H1 (cell line): ENCODE measurements at regions not wholly inside any gene's neighbourhood (a gene's known extent, or its start where the extent isn't known, plus 50 kb on each side); places are given as distances from the start of the nearest gene placed in this dataset.

Experiments used
- CTCF ChIA-PET: fragments of 300-600 bp; sonication (Branson Sonifier 250); formaldehyde crosslinking; loops from one replicate; lab custom pipeline; 2021; ENCODE audit not compliant: partially characterized antibody; lab: Charles Lee
- POLR2A ChIA-PET: fragments of 300-600 bp; sonication (Branson Sonifier 250); formaldehyde crosslinking; loops from one replicate; lab custom pipeline; 2021; ENCODE audit warnings: inconsistent platforms; ENCODE audit not compliant: partially characterized antibody; lab: Charles Lee
- DNase-seq, 2 experiments: peaks; one replicate each; pipeline versions ENCODE4 v3.0.0 to v3.0.0-alpha.2; 2010 to 2022; ENCODE audit warnings: low spot score in 2 of 2, low read depth in 1 of 2, mixed read lengths in 1 of 2
- FAIRE-seq: peaks from 2 replicates; lab custom pipeline; 2011; peaks lifted over from hg19 to GRCh38; lab: Jason Lieb, UNC
- H2AFZ ChIP-seq: 2 replicates; pipeline ENCODE4 v1.8.1; 2012; ENCODE audit warnings: low read length, inconsistent platforms
- H2AK5ac ChIP-seq: 2 replicates; pipeline ENCODE4 v1.6.1; 2013; ENCODE audit warnings: low read depth, low read length
- H2BK120ac ChIP-seq: replicated peaks from 2 replicates; pipeline ENCODE3; 2013; ENCODE audit warnings: low read depth, low read length, inconsistent platforms
- H2BK12ac ChIP-seq: 2 replicates; pipeline ENCODE4 v1.6.1; 2013; ENCODE audit warnings: low read depth, low read length
- H2BK15ac ChIP-seq: 2 replicates; pipeline ENCODE4 v1.6.1; 2013; ENCODE audit warnings: low read length
- H2BK20ac ChIP-seq: 2 replicates; pipeline ENCODE4 v1.6.1; 2013; ENCODE audit warnings: low read length
- H2BK5ac ChIP-seq: 2 replicates; pipeline ENCODE4 v1.6.1; 2013; ENCODE audit warnings: low read depth, low read length
- H3K14ac ChIP-seq: 2 replicates; pipeline ENCODE4 v1.6.1; 2013; ENCODE audit warnings: inconsistent platforms; ENCODE audit not compliant: insufficient read length
- H3K18ac ChIP-seq: 2 replicates; pipeline ENCODE4 v1.6.1; 2013; ENCODE audit warnings: low read length; ENCODE audit errors: extremely low read depth
- H3K23ac ChIP-seq: 2 replicates; pipeline ENCODE4 v1.6.1; 2013; ENCODE audit warnings: inconsistent platforms; ENCODE audit not compliant: insufficient read length
- H3K23me2 ChIP-seq: 2 replicates; pipeline ENCODE4 v1.6.1; 2013; ENCODE audit warnings: low read depth, low read length
- H3K27ac ChIP-seq: 2 replicates; pipeline ENCODE4 v1.6.1; 2011; ENCODE audit warnings: low read depth, low read length, inconsistent platforms
- H3K27me3 ChIP-seq, 4 experiments: replicated peaks in 1 of 4; 1 replicate in 1 of 4; 2 replicates in 3 of 4; pipeline versions ENCODE4 v1.6.1 to v1.8.1; 2011 to 2013; ENCODE audit warnings: low read length in 3 of 4, mild to moderate bottlenecking in 3 of 4, inconsistent platforms in 2 of 4, mixed read lengths in 2 of 4, moderate library complexity in 1 of 4; ENCODE audit not compliant: control insufficient read depth in 3 of 4, insufficient read depth in 3 of 4; ENCODE audit errors: extremely low read depth in 1 of 4
- H3K36me3 ChIP-seq, 4 experiments: 2 replicates each; pipeline versions ENCODE4 v1.6.1 to v1.8.1; 2011 to 2013; ENCODE audit warnings: mild to moderate bottlenecking in 4 of 4, low read length in 3 of 4, moderate library complexity in 2 of 4, control low read depth in 1 of 4, inconsistent platforms in 1 of 4; ENCODE audit not compliant: insufficient read depth in 4 of 4, control insufficient read depth in 2 of 4
- H3K4ac ChIP-seq: replicated peaks from 2 replicates; pipeline ENCODE3; 2013; ENCODE audit warnings: low read length, low read depth, mixed read lengths, inconsistent platforms; ENCODE audit not compliant: insufficient read length
- H3K4me1 ChIP-seq, 4 experiments: replicated peaks in 1 of 4; 1 replicate in 1 of 4; 2 replicates in 3 of 4; pipeline versions ENCODE4 v1.6.1 to v1.8.1; 2011 to 2013; ENCODE audit warnings: low read length in 3 of 4, inconsistent platforms in 2 of 4, mixed read lengths in 1 of 4; ENCODE audit not compliant: insufficient read depth in 4 of 4, control insufficient read depth in 3 of 4
- H3K4me2 ChIP-seq, 2 experiments: 2 replicates each; pipeline versions ENCODE4 v1.6.1 to v1.8.1; 2011 to 2013; ENCODE audit warnings: low read depth in 2 of 2, low read length in 2 of 2, control low read depth in 1 of 2, inconsistent platforms in 1 of 2, mild to moderate bottlenecking in 1 of 2; ENCODE audit not compliant: insufficient read depth in 1 of 2
- H3K4me3 ChIP-seq, 4 experiments: fragments of 200-600, 300-600 bp in 1 of 4; sonication (generic), shearing (Covaris generic), sonication (Bioruptor Twin) in 1 of 4; 2 replicates each; pipeline versions ENCODE4 v1.5.1 to v1.8.1; 2011 to 2016; ENCODE audit warnings: low read length in 4 of 4, low read depth in 3 of 4, control low read depth in 2 of 4, inconsistent platforms in 2 of 4, mild to moderate bottlenecking in 2 of 4, mixed read lengths in 1 of 4, moderate library complexity in 1 of 4; ENCODE audit not compliant: insufficient read depth in 2 of 4; ENCODE audit errors: extremely low read depth in 1 of 4
- H3K56ac ChIP-seq: replicated peaks from 2 replicates; pipeline ENCODE3; 2013; ENCODE audit warnings: low read depth, mild to moderate bottlenecking, mixed read lengths, low read length, inconsistent platforms; ENCODE audit not compliant: insufficient read length
- H3K79me1 ChIP-seq: 2 replicates; pipeline ENCODE4 v1.6.1; 2013; ENCODE audit warnings: low read depth, low read length, control low read depth
- H3K79me2 ChIP-seq, 2 experiments: 2 replicates each; pipeline versions ENCODE4 v1.6.1 to v1.8.1; 2012 to 2013; ENCODE audit warnings: low read length in 2 of 2, mild to moderate bottlenecking in 2 of 2, inconsistent platforms in 1 of 2; ENCODE audit not compliant: insufficient read depth in 2 of 2, control insufficient read depth in 1 of 2
- H3K9ac ChIP-seq, 4 experiments: replicated peaks in 1 of 4; 1 replicate in 1 of 4; 2 replicates in 3 of 4; pipeline versions ENCODE4 v1.6.1 to v1.8.1; 2011 to 2013; ENCODE audit warnings: low read depth in 3 of 4, low read length in 3 of 4, control low read depth in 2 of 4, mild to moderate bottlenecking in 2 of 4, moderate library complexity in 2 of 4, inconsistent platforms in 1 of 4; ENCODE audit errors: extremely low read depth in 1 of 4
- H3K9me3 ChIP-seq, 2 experiments: 2 replicates each; pipeline versions ENCODE4 v1.6.1 to v1.8.1; 2012 to 2013; ENCODE audit warnings: mild to moderate bottlenecking in 2 of 2, moderate library complexity in 2 of 2, control low read depth in 1 of 2, inconsistent platforms in 1 of 2, low read depth in 1 of 2, low read length in 1 of 2, mixed read lengths in 1 of 2; ENCODE audit not compliant: insufficient read depth in 2 of 2
- H4K20me1 ChIP-seq, 2 experiments: replicated peaks in 1 of 2; 2 replicates each; pipeline versions ENCODE3 to v1.8.1; 2011 to 2013; ENCODE audit warnings: inconsistent platforms in 2 of 2, low read length in 2 of 2, mild to moderate bottlenecking in 1 of 2; ENCODE audit not compliant: insufficient read depth in 2 of 2, control insufficient read depth in 1 of 2
- H4K5ac ChIP-seq: 2 replicates; pipeline ENCODE4 v1.6.1; 2013; ENCODE audit warnings: low read length, low read depth, mixed read lengths, inconsistent platforms; ENCODE audit not compliant: insufficient read length
- H4K8ac ChIP-seq: 2 replicates; pipeline ENCODE4 v1.8.0; 2013; ENCODE audit warnings: mild to moderate bottlenecking, moderate library complexity, low read length, inconsistent platforms; ENCODE audit not compliant: insufficient read depth; ENCODE audit errors: extremely low read depth
- H4K91ac ChIP-seq: replicated peaks from 2 replicates; pipeline ENCODE3; 2013; ENCODE audit warnings: low read length, mixed read lengths, inconsistent platforms; ENCODE audit not compliant: insufficient read length
- CHD2 ChIP-seq: IDR thresholded peaks from 2 replicates; pipeline ENCODE4 v1.6.1; 2012; ENCODE audit warnings: low read length, improper control_type of control experiment
- GTF2F1 ChIP-seq: IDR thresholded peaks from 2 replicates; pipeline ENCODE4 v1.6.1; 2012; ENCODE audit warnings: low read depth, low read length, improper control_type of control experiment, borderline replicate concordance
- HDAC6 ChIP-seq: IDR thresholded peaks from one replicate; pipeline ENCODE4 v1.7.1; 2012; ENCODE audit warnings: low read depth, mild to moderate bottlenecking, inconsistent platforms, low read length, moderate library complexity
- KDM5A ChIP-seq: fragments of 200-600 bp; IDR thresholded peaks from 2 replicates; pipeline ENCODE4 v1.7.1; 2012; ENCODE audit warnings: mild to moderate bottlenecking, low read length, inconsistent platforms, mixed read lengths
- RNF2 ChIP-seq: fragments of 200-900, 300-1000 bp; sonication (generic); IDR thresholded peaks from 2 replicates; pipeline ENCODE4 v1.7.1; 2016; ENCODE audit warnings: borderline replicate concordance, low read depth, mild to moderate bottlenecking, antibody characterized with exemption, low read length; ENCODE audit not compliant: poor library complexity, severe bottlenecking; ENCODE audit errors: missing control alignments
- SIX5 ChIP-seq: IDR thresholded peaks from 2 replicates; pipeline ENCODE4 v1.6.1; 2011; ENCODE audit warnings: mild to moderate bottlenecking, low read depth, low read length
- SP4 ChIP-seq: IDR thresholded peaks from 2 replicates; pipeline ENCODE4 v1.6.1; 2012; ENCODE audit warnings: low read length, inconsistent platforms
- SRF ChIP-seq: IDR thresholded peaks from 2 replicates; pipeline ENCODE4 v1.6.1; 2011; ENCODE audit warnings: mild to moderate bottlenecking, low read depth, low read length, moderate library complexity
- TAF1 ChIP-seq: IDR thresholded peaks from 2 replicates; pipeline ENCODE4 v1.6.1; 2011; ENCODE audit warnings: mild to moderate bottlenecking, low read depth, low read length
- TBP ChIP-seq: IDR thresholded peaks from 2 replicates; pipeline ENCODE4 v1.6.1; 2011; ENCODE audit warnings: low read depth, low read length, improper control_type of control experiment
- WGBS, 2 experiments: shearing (Covaris generic) in 1 of 2; methylation state at CpG; one replicate each; pipeline versions ENCODE4 v1.1.6 to v1.1.7; 2013 to 2015; ENCODE audit warnings: low lambda C conversion rate in 2 of 2, mixed read lengths in 2 of 2, inconsistent platforms in 1 of 2, low coverage in 1 of 2, missing lambda C conversion rate in 1 of 2; ENCODE audit not compliant: insufficient replicate concordance in 2 of 2, insufficient coverage in 1 of 2, insufficient read length in 1 of 2; ENCODE audit errors: extremely low coverage in 1 of 2, missing lambda C conversion rate in 1 of 2; 5-methylcytosine and 5-hydroxymethylcytosine counted together
- TF ChIP-seq, protein P1 (sequence below): IDR thresholded peaks from 2 replicates; pipeline ENCODE4 v1.6.1; 2011; ENCODE audit warnings: low read length, improper control_type of control experiment
- TF ChIP-seq, protein P2 (sequence below), 3 experiments: IDR thresholded peaks; 1 replicate in 2 of 3; 2 replicates in 1 of 3; pipeline versions ENCODE4 v1.5.1 to v1.6.1; 2011; ENCODE audit warnings: low read length in 3 of 3, mild to moderate bottlenecking in 3 of 3, inconsistent platforms in 2 of 3, low read depth in 1 of 3, moderate library complexity in 1 of 3; ENCODE audit not compliant: insufficient read depth in 1 of 3; ENCODE audit errors: control extremely low read depth in 1 of 3

DNA sequence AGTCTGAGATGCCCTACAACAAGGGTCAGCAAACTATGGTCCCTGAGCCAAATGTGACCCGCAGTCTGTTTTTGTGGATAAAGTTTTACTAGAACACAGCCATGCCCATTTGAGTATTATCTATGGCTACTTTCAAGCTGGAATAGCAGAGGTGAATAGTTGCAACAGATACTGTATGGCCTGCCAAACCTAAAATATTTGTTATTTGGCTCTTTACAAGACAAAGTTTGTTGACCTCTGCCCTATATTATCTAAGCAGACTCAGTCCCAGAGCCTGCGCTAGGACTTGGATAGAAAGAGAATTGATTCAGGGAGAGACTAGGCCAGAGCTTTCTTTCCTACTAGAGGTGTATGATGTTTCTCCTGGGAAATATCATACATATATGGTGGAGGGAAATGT is 81.7 kb upstream of the NMNAT3 start:
- H4K5ac ChIP-seq = no peak overlapping the region
- no peak overlapping the region for H3K4ac ChIP-seq
- TF ChIP-seq, protein P1, sequence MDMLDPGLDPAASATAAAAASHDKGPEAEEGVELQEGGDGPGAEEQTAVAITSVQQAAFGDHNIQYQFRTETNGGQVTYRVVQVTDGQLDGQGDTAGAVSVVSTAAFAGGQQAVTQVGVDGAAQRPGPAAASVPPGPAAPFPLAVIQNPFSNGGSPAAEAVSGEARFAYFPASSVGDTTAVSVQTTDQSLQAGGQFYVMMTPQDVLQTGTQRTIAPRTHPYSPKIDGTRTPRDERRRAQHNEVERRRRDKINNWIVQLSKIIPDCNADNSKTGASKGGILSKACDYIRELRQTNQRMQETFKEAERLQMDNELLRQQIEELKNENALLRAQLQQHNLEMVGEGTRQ = no peak
- TF ChIP-seq TBP (no peak), SIX5 (no peak), SP4 (no peak), RNF2 (no peak), GTF2F1 (no peak), SRF (no peak), HDAC6 (no peak), KDM5A (no peak), CHD2 (no peak), TAF1 (no peak)
- TF ChIP-seq, protein P2, sequence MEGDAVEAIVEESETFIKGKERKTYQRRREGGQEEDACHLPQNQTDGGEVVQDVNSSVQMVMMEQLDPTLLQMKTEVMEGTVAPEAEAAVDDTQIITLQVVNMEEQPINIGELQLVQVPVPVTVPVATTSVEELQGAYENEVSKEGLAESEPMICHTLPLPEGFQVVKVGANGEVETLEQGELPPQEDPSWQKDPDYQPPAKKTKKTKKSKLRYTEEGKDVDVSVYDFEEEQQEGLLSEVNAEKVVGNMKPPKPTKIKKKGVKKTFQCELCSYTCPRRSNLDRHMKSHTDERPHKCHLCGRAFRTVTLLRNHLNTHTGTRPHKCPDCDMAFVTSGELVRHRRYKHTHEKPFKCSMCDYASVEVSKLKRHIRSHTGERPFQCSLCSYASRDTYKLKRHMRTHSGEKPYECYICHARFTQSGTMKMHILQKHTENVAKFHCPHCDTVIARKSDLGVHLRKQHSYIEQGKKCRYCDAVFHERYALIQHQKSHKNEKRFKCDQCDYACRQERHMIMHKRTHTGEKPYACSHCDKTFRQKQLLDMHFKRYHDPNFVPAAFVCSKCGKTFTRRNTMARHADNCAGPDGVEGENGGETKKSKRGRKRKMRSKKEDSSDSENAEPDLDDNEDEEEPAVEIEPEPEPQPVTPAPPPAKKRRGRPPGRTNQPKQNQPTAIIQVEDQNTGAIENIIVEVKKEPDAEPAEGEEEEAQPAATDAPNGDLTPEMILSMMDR (IDR thresholded peaks at IDR 0.05; ENCODE audit: control extremely low read depth in 1 of 3, insufficient read depth in 1 of 3, low read depth in 1 of 3, low read length in 3 of 3) = no peak
- H2BK12ac ChIP-seq = no peak overlapping the region
- H3K36me3 ChIP-seq = no peaks in the 10 kb centered on the region
- no peak overlapping the region for H2BK120ac ChIP-seq
- no peaks in the 10 kb centered on the region for H3K79me1 ChIP-seq
- H3K79me2 ChIP-seq = no peaks in the 10 kb centered on the region
- no peaks in the 10 kb centered on the region for H3K4me1 ChIP-seq
- no peaks in the 10 kb centered on the region for H4K20me1 ChIP-seq
- H3K4me2 ChIP-seq = no peak overlapping the region
- no peak overlapping the region for H2BK15ac ChIP-seq
- ChIA-PET CTCF (no interaction called here), POLR2A (no interaction called here)
- DNase-seq (no peak), FAIRE-seq (no peak)
- whole genome bisulfite sequencing, 2 experiments = 71% methylated on average over 2 of the region's 2 CpGs; no CpG with 5 or more reads in 1 of the 2 experiments
- no peak overlapping the region for H3K4me3 ChIP-seq
- H3K27ac ChIP-seq = no peak overlapping the region
- no peaks in the 10 kb centered on the region for H3K9me3 ChIP-seq
- H3K56ac ChIP-seq = no peak overlapping the region
- H3K27me3 ChIP-seq = no peaks in the 10 kb centered on the region
- no peaks in the 10 kb centered on the region for H3K23me2 ChIP-seq
- no peak overlapping the region for H2AK5ac ChIP-seq
- no peak overlapping the region for H3K9ac ChIP-seq
- no peak overlapping the region for H3K18ac ChIP-seq
- no peak overlapping the region for H2BK5ac ChIP-seq
- H3K23ac ChIP-seq = no peak overlapping the region
- H3K14ac ChIP-seq = no peak overlapping the region
- H2BK20ac ChIP-seq = no peak overlapping the region
- no peak overlapping the region for H4K91ac ChIP-seq
- no peak overlapping the region for H4K8ac ChIP-seq
- H2AFZ ChIP-seq = no peak overlapping the region
